ENCODE measurements at regions not wholly inside any gene's neighbourhood (a gene's known extent, or its start where the extent isn't known, plus 50 kb on each side); places are given as distances from the start of the nearest gene placed in this dataset.

DNA sequence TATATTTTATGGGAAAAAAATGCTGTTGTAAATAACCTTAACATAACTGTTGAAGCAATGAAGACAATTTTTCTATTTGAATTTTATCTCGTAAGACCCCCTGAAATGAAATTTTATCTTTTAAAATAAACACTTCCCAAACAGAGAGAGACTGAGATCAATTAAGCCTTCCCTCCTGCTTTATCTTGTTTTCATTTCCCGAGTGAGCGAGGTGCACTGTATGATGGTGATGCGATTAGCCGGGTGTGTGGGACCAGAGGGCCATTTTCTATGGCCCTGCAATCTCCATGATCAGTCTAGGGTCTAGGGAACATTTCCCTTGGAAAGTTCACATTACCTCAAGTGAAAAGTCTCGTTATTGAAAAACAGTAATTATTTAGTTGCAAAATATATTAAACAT is 134.1 kb upstream of the MID1 start:
- TF ChIP-seq, protein P1, sequence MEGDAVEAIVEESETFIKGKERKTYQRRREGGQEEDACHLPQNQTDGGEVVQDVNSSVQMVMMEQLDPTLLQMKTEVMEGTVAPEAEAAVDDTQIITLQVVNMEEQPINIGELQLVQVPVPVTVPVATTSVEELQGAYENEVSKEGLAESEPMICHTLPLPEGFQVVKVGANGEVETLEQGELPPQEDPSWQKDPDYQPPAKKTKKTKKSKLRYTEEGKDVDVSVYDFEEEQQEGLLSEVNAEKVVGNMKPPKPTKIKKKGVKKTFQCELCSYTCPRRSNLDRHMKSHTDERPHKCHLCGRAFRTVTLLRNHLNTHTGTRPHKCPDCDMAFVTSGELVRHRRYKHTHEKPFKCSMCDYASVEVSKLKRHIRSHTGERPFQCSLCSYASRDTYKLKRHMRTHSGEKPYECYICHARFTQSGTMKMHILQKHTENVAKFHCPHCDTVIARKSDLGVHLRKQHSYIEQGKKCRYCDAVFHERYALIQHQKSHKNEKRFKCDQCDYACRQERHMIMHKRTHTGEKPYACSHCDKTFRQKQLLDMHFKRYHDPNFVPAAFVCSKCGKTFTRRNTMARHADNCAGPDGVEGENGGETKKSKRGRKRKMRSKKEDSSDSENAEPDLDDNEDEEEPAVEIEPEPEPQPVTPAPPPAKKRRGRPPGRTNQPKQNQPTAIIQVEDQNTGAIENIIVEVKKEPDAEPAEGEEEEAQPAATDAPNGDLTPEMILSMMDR (IDR thresholded peaks at IDR 0.05; ENCODE audit: insufficient read depth, low read depth, low read length) = no peak
- TF ChIP-seq EZH2 (IDR thresholded peaks at IDR 0.05; ENCODE audit: insufficient read depth, low read length) = no peak

Data from astrocyte (in vitro differentiated cells and primary cell).